H9 (cell line): ENCODE measurements at regions not wholly inside any gene's neighbourhood (a gene's known extent, or its start where the extent isn't known, plus 50 kb on each side); places are given as distances from the start of the nearest gene placed in this dataset.

Experiments used
- DNase-seq: peaks from one replicate; pipeline ENCODE4 v3.0.0-alpha.2; 2017
- H2AFZ ChIP-seq: one replicate; pipeline ENCODE4 v1.6.1; 2013; ENCODE audit warnings: mild to moderate bottlenecking, low read length, control low read depth, moderate library complexity
- H2AK5ac ChIP-seq: 2 replicates; pipeline ENCODE4 v1.6.1; 2013; ENCODE audit warnings: low read length, control low read depth, mixed read lengths; ENCODE audit not compliant: insufficient read length
- H2BK120ac ChIP-seq: one replicate; pipeline ENCODE4 v1.6.1; 2013; ENCODE audit warnings: low read depth, mild to moderate bottlenecking, low read length, control low read depth, inconsistent platforms; ENCODE audit not compliant: poor library complexity, severe bottlenecking
- H2BK12ac ChIP-seq: 2 replicates; pipeline ENCODE4 v1.6.1; 2013; ENCODE audit warnings: low read length, control low read depth, mixed read lengths, low read depth; ENCODE audit not compliant: insufficient read length
- H2BK15ac ChIP-seq: 2 replicates; pipeline ENCODE4 v1.6.1; 2013; ENCODE audit warnings: low read depth, low read length, control low read depth
- H2BK20ac ChIP-seq: one replicate; pipeline ENCODE4 v1.6.1; 2013; ENCODE audit warnings: low read depth, mild to moderate bottlenecking, low read length, control low read depth, inconsistent platforms; ENCODE audit not compliant: poor library complexity, severe bottlenecking
- H2BK5ac ChIP-seq: 2 replicates; pipeline ENCODE4 v1.6.1; 2013; ENCODE audit warnings: low read length, control low read depth, mixed read lengths; ENCODE audit not compliant: insufficient read length
- H3K14ac ChIP-seq: 2 replicates; pipeline ENCODE4 v1.6.1; 2013; ENCODE audit warnings: low read length, control low read depth; ENCODE audit not compliant: insufficient read depth
- H3K18ac ChIP-seq: 2 replicates; pipeline ENCODE4 v1.6.1; 2013; ENCODE audit warnings: low read depth, mild to moderate bottlenecking, mixed read lengths, low read length, control low read depth; ENCODE audit not compliant: insufficient read length
- H3K23ac ChIP-seq: 2 replicates; pipeline ENCODE4 v1.6.1; 2013; ENCODE audit warnings: low read length, control low read depth, mixed read lengths, low read depth; ENCODE audit not compliant: insufficient read length
- H3K23me2 ChIP-seq: 2 replicates; pipeline ENCODE4 v1.6.1; 2013; ENCODE audit warnings: low read depth, mild to moderate bottlenecking, mixed read lengths, low read length, control low read depth; ENCODE audit not compliant: insufficient read length, poor library complexity, severe bottlenecking
- H3K27ac ChIP-seq: 2 replicates; pipeline ENCODE4 v1.5.1; 2013; ENCODE audit warnings: low read length, control low read depth, mixed read lengths, low read depth; ENCODE audit not compliant: insufficient read length
- H3K27me3 ChIP-seq: 2 replicates; pipeline ENCODE4 v1.6.1; 2013; ENCODE audit warnings: low read length, control low read depth, inconsistent platforms; ENCODE audit not compliant: insufficient read depth
- H3K4ac ChIP-seq: 2 replicates; pipeline ENCODE4 v1.6.1; 2013; ENCODE audit warnings: low read depth, mild to moderate bottlenecking, control low read depth, inconsistent platforms, low read length, moderate library complexity
- H3K4me1 ChIP-seq: 2 replicates; pipeline ENCODE4 v1.6.1; 2013; ENCODE audit warnings: low read length, control low read depth, inconsistent platforms; ENCODE audit not compliant: insufficient read depth
- H3K4me2 ChIP-seq: 2 replicates; pipeline ENCODE4 v1.6.1; 2013; ENCODE audit warnings: low read length, control low read depth, mixed read lengths; ENCODE audit not compliant: insufficient read length, insufficient read depth
- H3K56ac ChIP-seq: 2 replicates; pipeline ENCODE4 v1.6.1; 2013; ENCODE audit warnings: low read depth, mild to moderate bottlenecking, mixed read lengths, low read length, control low read depth; ENCODE audit not compliant: insufficient read length
- H3K79me1 ChIP-seq: 2 replicates; pipeline ENCODE4 v1.6.1; 2013; ENCODE audit warnings: low read depth, mild to moderate bottlenecking, moderate library complexity, low read length, control low read depth, inconsistent platforms; ENCODE audit not compliant: insufficient read depth, poor library complexity, severe bottlenecking
- H3K79me2 ChIP-seq: 2 replicates; pipeline ENCODE4 v1.6.1; 2013; ENCODE audit warnings: low read length, control low read depth, inconsistent platforms; ENCODE audit not compliant: insufficient read depth
- H3K9ac ChIP-seq: 2 replicates; pipeline ENCODE4 v1.6.1; 2013; ENCODE audit warnings: low read length, control low read depth, mixed read lengths; ENCODE audit not compliant: insufficient read length; ENCODE audit errors: extremely low read depth
- H3K9me3 ChIP-seq: one replicate; pipeline ENCODE4 v1.6.1; 2013; ENCODE audit warnings: low read depth, low read length, inconsistent platforms; ENCODE audit not compliant: control insufficient read depth
- H3T11ph ChIP-seq: one replicate; pipeline ENCODE4 v1.6.1; 2013; ENCODE audit warnings: mild to moderate bottlenecking, low read length, control low read depth, inconsistent platforms
- H4K20me1 ChIP-seq: one replicate; pipeline ENCODE4 v1.6.1; 2013; ENCODE audit not compliant: control insufficient read depth, insufficient read length, insufficient read depth
- H4K5ac ChIP-seq: 2 replicates; pipeline ENCODE4 v1.6.1; 2013; ENCODE audit warnings: low read depth, mild to moderate bottlenecking, mixed read lengths, low read length, control low read depth; ENCODE audit not compliant: insufficient read length
- H4K8ac ChIP-seq: replicated peaks from 2 replicates; pipeline ENCODE4 v1.6.1; 2013; ENCODE audit warnings: low read length, control low read depth, mixed read lengths, low read depth; ENCODE audit not compliant: insufficient read length
- H4K91ac ChIP-seq: 2 replicates; pipeline ENCODE4 v1.6.1; 2013; ENCODE audit warnings: low read depth, mild to moderate bottlenecking, moderate library complexity, mixed read lengths, low read length, control low read depth; ENCODE audit not compliant: insufficient read length
- H3K27ac Mint-ChIP-seq, 3 experiments: 2 replicates in 2 of 3; 3 replicates in 1 of 3; pipeline ENCODE4 v1.8.0; 2020 to 2021; ENCODE audit warnings: mixed read lengths in 3 of 3, mild to moderate bottlenecking in 1 of 3, moderate library complexity in 1 of 3
- H3K27me3 Mint-ChIP-seq: 2 replicates; pipeline ENCODE4 v1.8.0; 2021; ENCODE audit warnings: low read depth, mild to moderate bottlenecking, moderate library complexity, mixed read lengths
- H3K36me3 Mint-ChIP-seq, 3 experiments: 2 replicates in 2 of 3; 3 replicates in 1 of 3; pipeline ENCODE4 v1.8.0; 2020 to 2021; ENCODE audit warnings: low read depth in 3 of 3, mixed read lengths in 3 of 3; ENCODE audit not compliant: insufficient read depth in 1 of 3
- H3K4me1 Mint-ChIP-seq, 2 experiments: 2 replicates each; pipeline ENCODE4 v1.8.0; 2020; ENCODE audit warnings: mixed read lengths in 2 of 2
- H3K4me3 Mint-ChIP-seq, 2 experiments: 2 replicates in 1 of 2; 3 replicates in 1 of 2; pipeline ENCODE4 v1.8.0; 2020 to 2021; ENCODE audit warnings: mild to moderate bottlenecking in 2 of 2, mixed read lengths in 2 of 2, moderate library complexity in 1 of 2
- H3K9me3 Mint-ChIP-seq, 2 experiments: 2 replicates in 1 of 2; 3 replicates in 1 of 2; pipeline ENCODE4 v1.8.0; 2020; ENCODE audit warnings: mild to moderate bottlenecking in 2 of 2, mixed read lengths in 2 of 2, moderate library complexity in 1 of 2
- WGBS: extraction: QIAGEN DNeasy Blood & Tissue Kit; methylation state at CpG from one replicate; pipeline ENCODE4 v1.1.7; 2013; ENCODE audit warnings: missing lambda C conversion rate, low lambda C conversion rate, mixed read lengths; ENCODE audit not compliant: insufficient read length; ENCODE audit errors: extremely low coverage; 5-methylcytosine and 5-hydroxymethylcytosine counted together
- TF ChIP-seq, protein P1 (sequence below): fragments of 200-600 bp; sonication (generic); conservative IDR thresholded peaks from 3 replicates; pipeline ENCODE4 v1.8.0; 2021; ENCODE audit warnings: antibody characterized with exemption, mild to moderate bottlenecking

DNA sequence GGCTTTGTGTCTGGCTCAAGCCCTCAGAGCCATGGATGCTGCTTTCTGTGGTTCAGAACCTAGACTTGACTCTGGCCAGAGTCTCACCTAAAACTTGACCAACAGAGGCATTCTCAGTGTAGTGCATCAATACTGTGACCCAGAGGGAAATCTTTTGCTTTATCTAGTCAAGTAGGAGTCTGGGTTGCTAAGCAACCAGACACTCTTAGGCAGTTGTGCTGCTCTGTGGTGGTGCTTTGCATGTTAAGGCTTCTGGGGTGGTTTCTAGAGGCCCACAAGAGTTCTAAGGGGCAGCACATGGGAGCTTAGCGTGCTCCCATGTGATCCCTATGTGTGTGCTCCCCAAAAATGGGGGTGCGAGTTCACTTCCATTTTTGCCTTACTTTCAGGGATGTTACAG is 224.6 kb upstream of the PLET1 start:
- H3K4me1 Mint-ChIP-seq: no peaks in the 10 kb centered on the region
- no peak overlapping the region for H2BK5ac ChIP-seq
- H3K4ac ChIP-seq: no peak overlapping the region
- no peak overlapping the region for H3K9ac ChIP-seq
- no peak overlapping the region for H3K23ac ChIP-seq
- no peaks in the 10 kb centered on the region for H3K9me3 Mint-ChIP-seq
- no peaks in the 10 kb centered on the region for H3K9me3 ChIP-seq
- no peak overlapping the region for H4K8ac ChIP-seq
- DNase-seq: no peak
- H3K27me3 Mint-ChIP-seq: peaks cover 6% of the 10 kb centered on the region
- no peak overlapping the region for H3K56ac ChIP-seq
- no peak overlapping the region for H3T11ph ChIP-seq
- no peak overlapping the region for H2BK15ac ChIP-seq
- H3K27ac ChIP-seq: no peak overlapping the region
- no peak overlapping the region for H2AK5ac ChIP-seq
- no CpG with 5 or more reads among the region's 2 CpGs for WGBS
- no peaks in the 10 kb centered on the region for H3K23me2 ChIP-seq
- no peak overlapping the region for H2BK120ac ChIP-seq
- H3K4me1 ChIP-seq: no peaks in the 10 kb centered on the region
- H3K79me1 ChIP-seq: no peaks in the 10 kb centered on the region
- no peak overlapping the region for H3K4me3 Mint-ChIP-seq
- H4K5ac ChIP-seq: no peak overlapping the region
- H4K20me1 ChIP-seq: no peaks in the 10 kb centered on the region
- H3K27me3 ChIP-seq: no peaks in the 10 kb centered on the region
- H3K4me2 ChIP-seq: no peak overlapping the region
- no peak overlapping the region for H3K18ac ChIP-seq
- H4K91ac ChIP-seq: no peak overlapping the region
- H3K79me2 ChIP-seq: no peaks in the 10 kb centered on the region
- H3K36me3 Mint-ChIP-seq: no peaks in the 10 kb centered on the region
- no peak overlapping the region for H2AFZ ChIP-seq
- H2BK12ac ChIP-seq: no peak overlapping the region
- no peak overlapping the region for H3K14ac ChIP-seq
- TF ChIP-seq, protein P1, sequence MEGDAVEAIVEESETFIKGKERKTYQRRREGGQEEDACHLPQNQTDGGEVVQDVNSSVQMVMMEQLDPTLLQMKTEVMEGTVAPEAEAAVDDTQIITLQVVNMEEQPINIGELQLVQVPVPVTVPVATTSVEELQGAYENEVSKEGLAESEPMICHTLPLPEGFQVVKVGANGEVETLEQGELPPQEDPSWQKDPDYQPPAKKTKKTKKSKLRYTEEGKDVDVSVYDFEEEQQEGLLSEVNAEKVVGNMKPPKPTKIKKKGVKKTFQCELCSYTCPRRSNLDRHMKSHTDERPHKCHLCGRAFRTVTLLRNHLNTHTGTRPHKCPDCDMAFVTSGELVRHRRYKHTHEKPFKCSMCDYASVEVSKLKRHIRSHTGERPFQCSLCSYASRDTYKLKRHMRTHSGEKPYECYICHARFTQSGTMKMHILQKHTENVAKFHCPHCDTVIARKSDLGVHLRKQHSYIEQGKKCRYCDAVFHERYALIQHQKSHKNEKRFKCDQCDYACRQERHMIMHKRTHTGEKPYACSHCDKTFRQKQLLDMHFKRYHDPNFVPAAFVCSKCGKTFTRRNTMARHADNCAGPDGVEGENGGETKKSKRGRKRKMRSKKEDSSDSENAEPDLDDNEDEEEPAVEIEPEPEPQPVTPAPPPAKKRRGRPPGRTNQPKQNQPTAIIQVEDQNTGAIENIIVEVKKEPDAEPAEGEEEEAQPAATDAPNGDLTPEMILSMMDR: no peak
- no peak overlapping the region for H2BK20ac ChIP-seq
- H3K27ac Mint-ChIP-seq: no peak overlapping the region
